HG02798 (cell line): ENCODE measurements at regions not wholly inside any gene's neighbourhood (a gene's known extent, or its start where the extent isn't known, plus 50 kb on each side); places are given as distances from the start of the nearest gene placed in this dataset.

Experiments used
- ATAC-seq: cut with Tn5 transposase; IDR thresholded peaks from one replicate; pipeline ENCODE4 v1.9.1; 2021; ENCODE audit warnings: mild to moderate bottlenecking; ENCODE audit not compliant: unreplicated experiment, poor library complexity

DNA sequence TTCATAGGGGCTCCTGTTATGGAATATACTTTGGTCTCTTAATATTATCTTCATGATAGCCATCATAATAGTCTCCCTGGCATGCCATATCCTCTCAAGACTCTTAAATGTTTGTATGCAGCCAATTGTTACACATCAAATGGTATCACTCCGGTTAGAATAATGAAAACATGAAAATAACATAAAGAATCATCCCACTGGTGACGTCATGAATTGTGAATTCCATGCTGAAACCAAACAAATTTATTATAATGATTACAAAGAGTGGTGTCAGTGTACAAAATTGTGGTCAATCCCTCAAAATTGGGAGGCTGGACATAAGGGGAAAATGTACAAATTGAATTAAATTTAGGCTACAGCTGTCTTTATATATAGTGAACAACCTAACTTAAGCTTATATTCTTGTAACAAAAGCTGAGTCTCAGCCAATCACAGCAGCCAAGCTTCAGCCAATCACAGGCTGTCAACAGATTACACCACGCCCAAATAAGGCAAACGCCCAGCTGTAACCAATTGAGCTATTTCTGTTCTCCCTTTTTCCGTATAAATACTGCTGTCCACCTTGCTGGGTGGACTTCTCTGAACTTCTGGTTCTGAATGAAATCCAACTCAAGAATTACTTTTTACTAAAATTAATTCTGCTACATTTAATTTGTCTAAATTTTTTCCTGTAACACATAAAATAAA is 156.1 kb downstream of the CHD9NB start:
- ATAC-seq, result no peak

DNA sequence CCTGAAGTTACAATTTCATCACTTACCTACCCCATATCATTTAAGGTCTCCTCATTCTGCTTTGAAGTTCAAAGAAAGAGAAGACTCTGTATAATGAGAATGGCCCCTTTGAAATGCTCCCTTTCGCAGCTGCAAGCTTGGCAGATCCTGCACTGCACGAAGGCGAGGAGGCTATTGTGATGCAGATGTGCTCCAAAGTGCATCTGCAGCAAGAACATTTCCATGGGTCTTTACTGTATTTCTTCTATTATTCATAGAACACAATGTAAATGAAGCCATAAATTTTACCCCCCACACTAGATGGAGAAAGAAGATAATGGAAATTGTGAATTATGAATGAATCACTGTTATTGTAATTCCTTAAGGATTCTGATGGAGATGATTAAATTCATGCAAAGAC is 178.7 kb downstream of the CHD9NB start:
- ATAC-seq, result no peak

DNA sequence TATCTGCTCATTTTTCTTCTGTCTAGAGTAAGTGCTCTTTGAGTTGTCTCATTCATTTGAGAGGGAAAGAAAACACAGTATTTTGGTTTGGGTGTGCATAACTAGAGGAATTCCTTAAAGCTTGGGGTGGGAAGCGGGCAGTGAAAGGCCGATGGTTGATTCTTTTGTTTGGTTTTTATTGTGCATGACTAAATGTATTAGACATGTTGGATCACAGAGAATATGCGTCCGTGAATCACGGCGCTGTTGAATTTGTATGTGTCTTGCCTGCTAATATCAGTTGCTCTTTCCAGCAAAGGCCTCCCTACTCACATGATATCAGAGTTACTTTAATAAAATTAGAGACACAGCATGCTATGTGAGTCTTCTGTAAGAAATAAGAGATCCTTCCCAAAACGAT is 180.0 kb downstream of the CHD9NB start:
- ATAC-seq, result no peak

DNA sequence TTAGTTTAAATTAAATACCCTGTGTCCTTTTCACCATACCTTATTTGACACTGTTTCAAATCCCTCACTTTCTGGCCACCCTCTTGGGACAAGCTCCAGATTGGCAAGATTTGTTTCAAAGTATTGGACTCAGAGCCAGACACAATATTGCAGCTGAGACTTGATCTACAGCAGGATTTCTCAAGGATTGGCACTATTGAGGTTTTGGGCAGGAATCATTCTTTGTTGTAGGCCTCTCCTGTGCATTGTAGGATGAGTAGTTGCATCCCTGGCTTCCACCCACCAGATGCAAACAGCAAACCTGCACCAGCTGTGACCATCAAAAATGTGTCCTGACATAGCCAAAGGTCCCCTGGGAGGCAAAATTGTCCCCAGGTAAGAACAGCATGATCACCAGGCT is 181.2 kb downstream of the CHD9NB start:
- ATAC-seq, result no peak

DNA sequence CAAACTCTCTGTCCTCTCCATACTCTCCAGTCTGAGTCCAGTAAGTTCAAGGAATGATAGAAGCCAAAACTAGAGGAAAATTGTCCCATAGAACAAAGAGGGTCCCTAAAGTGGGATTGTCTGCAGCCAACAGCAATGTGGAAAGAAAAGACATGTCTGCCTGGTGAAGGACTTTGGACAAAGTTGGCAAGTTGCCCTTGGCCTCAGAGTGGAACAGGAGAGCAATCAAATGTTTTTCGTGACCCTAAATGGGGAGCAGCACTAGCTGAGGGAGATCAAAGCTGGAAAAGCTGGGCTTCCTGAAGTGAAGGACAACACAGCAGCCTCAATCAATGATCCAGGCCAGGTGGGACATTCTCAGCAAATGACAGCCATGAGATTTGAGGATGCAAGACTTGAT is 183.5 kb downstream of the CHD9NB start:
- ATAC-seq, result no peak

DNA sequence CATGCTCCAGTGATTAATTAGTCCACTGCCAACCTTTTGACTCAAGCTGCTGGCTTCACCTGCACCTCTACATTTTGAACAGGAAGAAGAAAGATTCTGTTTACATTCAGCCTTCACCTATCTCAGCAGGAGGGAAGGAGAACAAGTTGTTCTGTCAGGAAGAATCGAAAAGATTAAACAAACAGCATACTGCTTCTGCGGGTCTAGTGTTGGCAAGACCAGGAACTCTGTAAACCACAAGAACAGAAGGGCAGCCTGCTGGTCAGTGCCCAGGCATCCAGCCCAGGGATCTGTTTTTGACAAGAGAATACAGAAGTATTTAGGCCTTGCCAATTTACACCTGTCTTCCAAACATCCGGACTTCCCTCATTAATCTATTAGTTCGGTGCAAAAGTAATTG is 189.7 kb downstream of the CHD9NB start:
- no peak for ATAC-seq

DNA sequence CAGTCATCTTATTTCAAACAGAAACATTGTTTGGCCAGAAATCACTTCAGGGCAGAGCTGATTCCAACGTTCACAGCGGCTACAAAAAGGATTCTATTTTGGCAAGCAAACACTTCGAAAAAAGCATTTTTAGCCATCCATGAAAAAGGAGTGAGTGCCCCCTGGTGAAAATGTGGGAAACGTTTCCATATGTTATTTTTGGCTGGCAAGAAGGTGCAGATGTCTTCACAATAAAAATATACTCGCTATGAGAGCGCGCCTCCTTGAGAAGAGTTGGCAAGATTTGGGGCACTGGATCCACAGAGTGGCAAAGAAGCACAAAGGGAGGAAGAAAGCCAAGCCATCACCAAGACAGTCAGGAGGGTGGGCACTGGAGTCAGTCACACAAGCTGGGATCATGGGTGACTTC is 191.1 kb downstream of the CHD9NB start:
- ATAC-seq, result no peak

DNA sequence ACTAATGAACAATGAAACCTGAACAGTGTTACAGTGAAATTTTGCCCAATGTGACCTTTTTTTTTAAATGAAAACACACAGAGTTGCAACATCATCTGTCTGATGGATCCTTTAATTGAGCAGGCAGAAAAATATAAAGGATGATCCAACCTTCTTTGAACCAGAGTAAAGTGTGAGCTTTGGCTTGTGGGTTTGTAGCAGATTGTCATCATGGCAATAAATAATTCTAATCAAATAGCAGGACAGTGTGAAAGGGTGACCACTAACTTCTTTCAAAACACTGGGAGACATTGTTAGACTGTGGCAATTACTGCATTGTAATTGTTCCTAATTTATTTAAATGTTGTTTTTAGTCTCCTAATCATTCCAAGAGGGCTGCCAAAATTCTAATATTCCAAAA is 197.2 kb downstream of the CHD9NB start:
- no peak for ATAC-seq

DNA sequence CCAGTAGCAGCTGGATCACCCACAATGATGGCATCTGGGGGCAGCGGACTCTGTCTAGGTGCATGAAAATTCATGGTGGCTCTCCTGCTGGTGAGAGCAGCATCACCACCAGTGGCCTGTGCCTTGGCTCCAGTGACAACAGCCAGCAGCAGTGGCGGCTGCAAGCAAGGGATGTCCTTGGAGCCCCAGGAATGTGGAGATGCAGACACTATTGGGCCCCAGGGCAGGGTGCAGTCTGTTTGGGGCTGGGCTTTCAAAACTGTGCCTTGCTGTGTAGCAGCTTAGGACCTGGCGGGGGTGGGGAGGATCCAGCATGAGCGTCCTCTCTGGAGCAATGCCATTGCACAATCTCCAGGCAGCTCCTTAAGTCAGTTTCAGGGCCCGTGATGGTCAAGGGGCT is 199.7 kb downstream of the CHD9NB start:
- no peak for ATAC-seq

DNA sequence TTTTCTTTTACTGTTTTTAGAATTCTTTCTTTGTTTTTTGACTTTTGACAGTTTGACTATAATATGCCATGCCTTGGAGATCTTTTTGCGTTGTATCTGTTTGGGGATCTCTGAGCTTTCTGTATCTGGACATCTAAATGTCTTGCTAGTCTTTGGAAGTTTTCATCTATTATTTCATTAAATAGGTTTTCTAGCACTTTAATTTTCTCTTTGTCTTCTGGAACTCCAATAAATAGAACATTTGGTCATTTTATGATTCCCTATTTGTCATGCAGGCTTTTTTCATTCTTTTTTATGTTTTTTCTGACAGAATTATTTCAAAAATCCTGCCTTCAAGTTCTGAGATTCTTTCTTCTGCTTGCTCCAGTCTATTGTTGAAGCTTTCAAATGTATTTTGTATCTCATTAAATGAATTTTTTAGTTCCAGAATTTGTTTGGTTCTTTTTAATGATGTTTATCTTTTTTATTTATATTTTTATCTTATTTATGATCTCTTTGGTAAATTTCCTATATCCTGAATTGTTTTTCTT is 201.4 kb downstream of the CHD9NB start:
- no peak for ATAC-seq

DNA sequence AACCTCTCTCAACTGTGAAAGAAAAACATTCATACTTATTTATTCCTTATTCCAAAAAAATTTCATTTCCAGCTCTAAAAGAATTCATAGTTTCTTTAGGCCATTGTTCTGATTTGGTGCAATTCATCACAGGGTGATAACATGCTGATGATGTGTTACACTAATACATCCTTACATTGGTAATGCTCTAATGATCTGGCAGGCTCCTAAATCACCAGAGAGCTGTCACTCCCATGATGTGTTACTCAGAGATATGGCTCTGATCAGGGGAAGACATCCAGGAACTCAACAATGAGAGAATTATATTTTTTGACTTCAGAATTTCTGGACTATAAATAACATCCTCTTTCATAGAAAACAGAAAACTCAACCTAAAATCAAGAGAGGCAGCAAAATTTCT is 209.3 kb downstream of the CHD9NB start:
- no peak for ATAC-seq

DNA sequence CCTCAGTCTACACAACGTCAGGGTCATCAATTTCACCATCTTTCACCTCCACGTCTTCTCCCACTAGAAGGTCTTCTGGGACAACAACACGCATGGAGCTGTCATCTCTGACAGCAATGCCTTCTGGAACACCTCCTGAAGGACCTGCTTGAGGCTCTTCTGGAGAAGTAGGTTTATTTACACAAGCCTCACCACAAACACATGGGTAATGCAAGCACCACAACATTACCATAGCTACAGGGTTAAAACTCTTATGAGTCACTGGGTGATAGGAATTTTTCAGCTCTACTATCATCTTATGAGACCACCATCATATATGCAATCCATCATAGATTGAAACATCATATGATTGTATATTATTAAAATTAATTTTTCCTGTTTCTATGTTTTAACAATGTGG is 215.4 kb downstream of the CHD9NB start:
- ATAC-seq, result no peak

DNA sequence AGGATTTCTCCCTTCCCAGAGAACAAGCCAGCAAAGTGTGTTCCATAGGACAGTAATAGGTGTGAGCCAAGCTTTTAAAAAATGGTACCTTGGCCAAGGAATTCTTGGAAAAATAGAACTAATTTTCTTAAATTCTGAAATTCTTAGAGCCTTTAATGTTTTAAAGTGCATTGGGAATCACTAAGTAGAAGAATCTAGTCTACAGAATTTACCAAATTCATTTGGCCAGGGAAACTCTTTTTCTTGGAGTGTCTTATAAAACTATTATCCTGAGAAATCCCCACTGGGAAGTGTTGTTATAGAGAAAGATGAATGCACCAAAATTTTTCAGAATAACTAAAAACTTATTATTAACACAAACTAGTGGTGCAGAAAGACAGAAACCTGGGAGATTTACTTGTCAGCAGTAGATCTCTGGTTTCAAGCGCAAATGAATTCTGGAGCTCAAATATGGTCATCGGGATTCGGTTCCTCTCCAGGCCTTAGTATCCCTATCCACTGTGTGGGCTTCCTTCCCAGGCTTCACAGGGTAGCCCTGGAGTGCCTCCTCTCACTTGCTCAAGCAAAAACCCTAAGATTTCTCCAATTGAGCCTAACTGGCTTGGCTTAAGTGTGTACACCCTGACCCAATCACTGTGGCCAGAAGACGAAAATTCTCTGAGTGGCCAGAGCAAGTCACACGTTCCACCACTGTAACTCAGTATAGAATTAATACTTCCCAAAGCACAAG is 217.8 kb downstream of the CHD9NB start:
- no peak for ATAC-seq

DNA sequence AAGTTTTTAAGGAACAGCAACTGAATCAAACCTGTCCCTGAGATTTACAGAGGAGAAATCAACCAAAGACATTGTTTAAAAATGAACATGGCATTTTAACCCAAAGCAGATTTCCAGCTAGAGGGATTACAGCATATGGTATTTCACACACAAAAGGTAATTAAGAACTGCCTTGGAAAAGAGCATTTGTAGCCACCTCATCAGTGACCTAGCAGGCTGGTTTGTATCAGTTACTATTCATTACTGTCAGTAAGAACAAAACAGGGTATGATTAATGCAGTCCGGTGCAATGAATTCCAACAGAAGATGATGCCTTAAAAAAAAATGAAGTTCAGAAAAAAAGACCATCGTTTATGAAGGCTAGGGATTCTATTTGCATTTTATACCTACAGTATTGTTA is 219.9 kb downstream of the CHD9NB start:
- ATAC-seq, result no peak

DNA sequence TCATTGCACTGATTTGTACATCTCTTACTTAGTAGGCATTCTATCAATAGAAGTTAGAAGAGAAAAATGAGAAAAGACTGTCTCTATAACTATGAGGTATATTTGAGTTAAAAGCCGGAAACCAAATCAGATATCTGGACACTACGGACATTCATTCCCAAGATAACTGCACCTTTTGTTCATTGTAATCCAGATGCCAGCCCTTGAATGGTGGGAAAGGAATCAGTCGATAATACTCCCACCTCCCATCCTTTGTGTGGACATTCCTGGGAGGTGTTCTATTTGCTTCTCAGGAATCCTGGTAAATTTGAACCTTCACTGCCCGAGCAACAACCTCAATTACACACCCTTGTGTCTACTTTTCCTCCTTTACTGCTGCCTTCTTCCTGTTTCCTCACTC is 225.2 kb downstream of the CHD9NB start:
- ATAC-seq, result no peak

DNA sequence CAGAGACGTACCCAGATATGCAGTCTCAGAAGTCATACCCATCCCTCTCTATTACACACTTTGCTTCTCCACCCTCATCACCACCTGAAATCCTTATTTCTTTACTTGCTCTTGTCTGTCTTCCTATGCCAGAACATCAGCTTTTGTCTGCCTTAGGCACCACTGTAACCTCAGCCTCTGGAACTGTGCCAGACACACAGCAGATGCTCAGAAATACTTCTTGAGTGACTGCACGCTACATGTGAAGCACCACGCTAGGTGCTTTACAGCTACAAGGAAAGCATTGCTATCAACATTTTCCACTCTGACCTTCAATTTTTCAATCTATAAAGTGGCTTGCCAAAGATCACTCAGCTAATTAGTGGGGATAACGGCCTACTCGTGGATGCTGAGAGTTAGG is 226.8 kb downstream of the CHD9NB start:
- no peak for ATAC-seq

DNA sequence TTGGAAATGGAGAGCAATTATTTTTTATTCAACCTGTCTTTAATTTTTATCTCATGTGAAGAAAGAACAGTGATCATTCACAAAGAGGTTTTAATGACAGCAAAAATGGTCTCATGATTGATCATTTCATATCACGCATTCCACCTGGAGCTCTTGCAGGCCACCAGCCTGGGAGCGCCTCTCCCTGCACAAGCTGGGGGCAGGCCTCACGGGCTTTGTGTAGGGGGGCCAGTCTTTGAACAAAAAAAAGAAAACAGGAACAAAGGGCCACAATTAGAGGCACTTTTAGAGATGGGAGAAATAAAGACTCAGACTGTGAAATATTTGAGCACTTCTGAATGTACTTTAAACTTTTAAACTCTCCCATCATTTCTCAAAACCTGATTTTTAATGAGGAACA is 232.9 kb downstream of the CHD9NB start:
- ATAC-seq, result no peak

DNA sequence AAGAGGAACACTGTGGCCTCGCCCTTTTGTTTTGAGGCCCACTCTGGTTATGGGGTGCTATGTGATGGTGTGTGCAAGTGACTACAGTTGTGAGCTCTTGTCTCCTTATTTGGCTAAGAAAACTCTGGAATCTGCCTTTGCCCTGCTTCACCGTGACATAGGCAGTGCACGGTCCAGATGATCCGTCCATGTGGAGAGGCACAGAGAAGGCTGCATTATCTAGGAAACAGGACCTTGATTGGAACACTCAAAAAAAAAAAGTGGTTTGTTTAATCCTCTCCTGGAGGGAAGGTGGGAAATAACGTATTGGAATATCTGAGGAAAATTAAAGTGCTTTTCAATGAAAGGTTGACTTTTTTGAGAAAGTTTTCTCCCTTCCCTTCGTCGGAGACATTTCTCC is 233.3 kb downstream of the CHD9NB start:
- ATAC-seq, result no peak

DNA sequence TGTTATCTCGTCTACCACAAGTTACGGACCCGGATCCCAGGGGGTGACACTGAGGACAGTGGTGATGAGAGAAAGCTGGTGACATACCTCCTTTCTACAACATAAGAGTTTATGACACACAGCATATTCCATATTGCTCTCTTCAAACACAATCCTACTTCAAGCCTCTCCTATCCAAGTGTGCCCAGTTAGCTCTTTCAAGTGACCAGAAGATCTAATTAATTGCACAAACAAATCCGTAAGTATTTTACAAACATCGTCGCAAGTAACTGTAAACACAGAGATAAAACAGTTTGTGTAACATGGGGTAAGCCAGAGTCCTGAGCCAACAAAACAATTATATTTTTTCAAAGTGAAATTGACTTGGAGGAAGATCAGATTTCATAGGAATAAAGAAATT is 235.0 kb downstream of the CHD9NB start:
- no peak for ATAC-seq

DNA sequence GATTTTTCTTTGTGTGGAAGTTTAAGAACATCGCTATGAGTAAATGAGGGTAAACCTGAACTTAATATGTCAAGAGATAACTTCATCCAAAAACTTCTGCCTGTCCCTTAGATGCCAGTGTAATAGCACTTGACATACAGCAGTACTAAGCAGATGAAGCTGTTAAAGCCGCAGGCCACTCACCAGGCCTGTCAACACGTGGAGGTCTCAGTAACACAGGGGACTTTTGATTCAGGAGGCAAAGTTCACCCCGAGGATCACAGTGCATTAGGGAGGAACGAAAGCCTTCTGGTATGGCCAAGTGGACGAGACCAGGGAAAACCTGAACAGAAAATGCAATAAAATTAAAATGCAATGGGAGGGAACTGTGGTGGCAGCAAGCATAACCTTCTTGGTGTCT is 235.7 kb downstream of the CHD9NB start:
- ATAC-seq, result no peak

DNA sequence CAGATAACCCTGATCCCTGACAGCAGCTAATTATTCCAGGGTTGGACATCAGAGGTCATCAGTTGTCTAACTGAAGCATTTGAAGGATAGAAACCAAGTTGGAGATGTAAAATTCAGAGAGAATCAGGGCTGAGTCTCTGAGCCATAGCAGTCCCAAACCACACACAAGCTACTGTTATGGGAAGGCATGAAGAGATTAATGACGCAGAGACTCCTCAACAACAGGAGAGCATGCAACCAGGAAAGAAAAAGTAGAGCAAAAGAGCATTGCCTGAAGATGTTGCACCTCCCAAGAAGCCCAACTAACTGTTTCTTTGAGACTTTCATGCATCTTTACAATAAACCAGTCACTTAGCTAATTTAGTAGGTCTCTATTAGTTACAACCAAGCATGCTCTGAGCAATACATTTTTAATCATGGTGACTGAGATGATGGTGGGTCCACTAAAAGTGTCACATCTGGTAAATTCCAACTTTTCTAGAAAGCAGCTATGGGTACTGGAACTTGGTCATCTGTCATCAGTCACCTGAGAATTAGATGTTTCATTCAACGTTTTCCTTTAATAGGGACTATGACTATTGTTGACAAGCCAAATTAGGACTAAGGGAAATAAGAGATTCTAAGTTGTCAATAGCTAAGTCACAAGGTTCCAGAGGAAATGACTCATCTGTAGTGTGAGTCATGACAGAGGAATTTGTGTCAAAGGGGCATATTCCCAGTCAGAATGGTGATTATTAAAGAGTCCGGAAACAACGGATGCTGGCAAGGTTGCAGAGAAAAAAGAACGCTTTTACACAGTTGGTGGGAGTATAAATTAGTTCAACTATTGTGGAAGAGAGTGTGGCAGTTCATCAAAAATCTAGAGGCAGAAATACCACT is 239.8 kb downstream of the CHD9NB start:
- no peak for ATAC-seq
